ENCODE measurements at regions not wholly inside any gene's neighbourhood (a gene's known extent, or its start where the extent isn't known, plus 50 kb on each side); places are given as distances from the start of the nearest gene placed in this dataset.
"Not testable (repeated sequence)": the region's sequence is repeated elsewhere in the genome, so short reads cannot be mapped to it uniquely, and the experiment has no call there.

DNA sequence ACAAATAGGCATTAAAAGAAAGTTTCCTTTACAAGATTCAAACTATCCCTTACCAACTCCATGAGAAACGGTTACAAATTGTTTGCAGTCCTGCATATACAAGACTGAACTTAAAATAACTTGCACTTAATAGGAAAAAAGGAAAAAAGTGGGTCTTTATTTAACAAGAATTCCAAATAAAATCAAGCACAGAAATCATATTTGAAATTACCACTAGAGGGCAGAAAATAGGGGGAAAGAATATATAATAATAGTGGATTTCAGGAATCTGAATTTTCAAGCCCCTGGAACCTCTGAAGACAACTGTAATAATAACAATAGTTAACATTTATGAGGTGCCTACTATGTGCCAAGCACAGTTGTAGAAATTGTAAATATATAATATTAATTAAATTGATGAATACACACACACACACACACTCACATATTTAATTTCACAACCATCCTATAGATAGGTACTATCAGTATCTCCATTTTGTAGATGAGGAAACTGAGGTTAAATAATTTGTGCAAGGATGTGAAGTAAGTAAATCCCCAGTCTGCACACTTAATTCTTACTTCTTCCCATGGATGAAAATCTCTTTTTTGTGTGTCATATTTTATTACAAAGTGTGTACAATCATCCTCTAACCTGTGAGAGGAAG lies 262.6 kb downstream of the SRGAP2C start:
- H3K9me2 ChIP-seq (ENCODE audit: low read depth, low read length); H3F3A ChIP-seq (ENCODE audit: insufficient read depth, low read length); H3K79me2 ChIP-seq (ENCODE audit: insufficient read depth, low read length); H3K4me2 ChIP-seq (ENCODE audit: low read length); H2AFZ ChIP-seq (ENCODE audit: low read length); H3K4me3 ChIP-seq (ENCODE audit: low read depth, low read length, poor library complexity, severe bottlenecking); H4K20me1 ChIP-seq (ENCODE audit: insufficient read depth, low read length); H3K36me3 ChIP-seq (ENCODE audit: insufficient read depth, low read length); H3K27me3 ChIP-seq (ENCODE audit: insufficient read depth, low read length); H3K9ac ChIP-seq (ENCODE audit: low read length); H3K9me3 ChIP-seq (ENCODE audit: low read length): not testable (repeated sequence)
- Histone ChIP-seq H3K4me1 (ENCODE audit: insufficient read depth, low read length, severe bottlenecking) (peaks cover 16% of the 10 kb centered on the region), H3K27ac (ENCODE audit: low read depth, low read length, poor library complexity, severe bottlenecking) (peak overlapping the region; percentile 55)
- TF ChIP-seq, protein P1, sequence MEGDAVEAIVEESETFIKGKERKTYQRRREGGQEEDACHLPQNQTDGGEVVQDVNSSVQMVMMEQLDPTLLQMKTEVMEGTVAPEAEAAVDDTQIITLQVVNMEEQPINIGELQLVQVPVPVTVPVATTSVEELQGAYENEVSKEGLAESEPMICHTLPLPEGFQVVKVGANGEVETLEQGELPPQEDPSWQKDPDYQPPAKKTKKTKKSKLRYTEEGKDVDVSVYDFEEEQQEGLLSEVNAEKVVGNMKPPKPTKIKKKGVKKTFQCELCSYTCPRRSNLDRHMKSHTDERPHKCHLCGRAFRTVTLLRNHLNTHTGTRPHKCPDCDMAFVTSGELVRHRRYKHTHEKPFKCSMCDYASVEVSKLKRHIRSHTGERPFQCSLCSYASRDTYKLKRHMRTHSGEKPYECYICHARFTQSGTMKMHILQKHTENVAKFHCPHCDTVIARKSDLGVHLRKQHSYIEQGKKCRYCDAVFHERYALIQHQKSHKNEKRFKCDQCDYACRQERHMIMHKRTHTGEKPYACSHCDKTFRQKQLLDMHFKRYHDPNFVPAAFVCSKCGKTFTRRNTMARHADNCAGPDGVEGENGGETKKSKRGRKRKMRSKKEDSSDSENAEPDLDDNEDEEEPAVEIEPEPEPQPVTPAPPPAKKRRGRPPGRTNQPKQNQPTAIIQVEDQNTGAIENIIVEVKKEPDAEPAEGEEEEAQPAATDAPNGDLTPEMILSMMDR (IDR thresholded peaks at IDR 0.05; ENCODE audit: low read length): peak; percentile 58

DNA sequence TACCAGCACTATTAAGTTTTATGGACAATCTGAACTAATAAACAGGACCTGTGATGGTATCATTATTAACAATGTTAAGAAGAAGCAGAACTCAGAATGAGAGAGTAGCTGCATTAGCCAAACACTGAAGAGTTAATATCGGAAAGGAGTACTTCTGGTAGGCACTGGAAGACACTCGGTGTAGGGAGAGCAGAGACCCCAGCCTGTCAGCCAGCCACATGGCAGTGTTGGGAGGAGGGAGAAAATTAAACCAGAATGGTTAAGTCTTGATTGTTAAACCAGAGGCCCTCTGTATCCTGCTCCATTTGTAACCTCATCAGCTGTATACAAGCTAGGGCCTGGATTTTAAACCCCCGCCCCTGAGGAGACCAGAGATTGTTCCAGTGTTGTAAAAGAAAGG lies 263.3 kb downstream of the SRGAP2C start:
- H3K9ac ChIP-seq (ENCODE audit: low read length); H3K79me2 ChIP-seq (ENCODE audit: insufficient read depth, low read length); H3F3A ChIP-seq (ENCODE audit: insufficient read depth, low read length); H3K4me3 ChIP-seq (ENCODE audit: low read depth, low read length, poor library complexity, severe bottlenecking); H2AFZ ChIP-seq (ENCODE audit: low read length); H3K36me3 ChIP-seq (ENCODE audit: insufficient read depth, low read length); H3K9me3 ChIP-seq (ENCODE audit: low read length); H3K9me2 ChIP-seq (ENCODE audit: low read depth, low read length); H3K4me2 ChIP-seq (ENCODE audit: low read length); H3K27me3 ChIP-seq (ENCODE audit: insufficient read depth, low read length); H4K20me1 ChIP-seq (ENCODE audit: insufficient read depth, low read length): not testable (repeated sequence)
- H3K4me1 ChIP-seq (ENCODE audit: insufficient read depth, low read length, severe bottlenecking): peaks cover 16% of the 10 kb centered on the region
- H3K27ac ChIP-seq (ENCODE audit: low read depth, low read length, poor library complexity, severe bottlenecking): peak overlapping the region; percentile 55

DNA sequence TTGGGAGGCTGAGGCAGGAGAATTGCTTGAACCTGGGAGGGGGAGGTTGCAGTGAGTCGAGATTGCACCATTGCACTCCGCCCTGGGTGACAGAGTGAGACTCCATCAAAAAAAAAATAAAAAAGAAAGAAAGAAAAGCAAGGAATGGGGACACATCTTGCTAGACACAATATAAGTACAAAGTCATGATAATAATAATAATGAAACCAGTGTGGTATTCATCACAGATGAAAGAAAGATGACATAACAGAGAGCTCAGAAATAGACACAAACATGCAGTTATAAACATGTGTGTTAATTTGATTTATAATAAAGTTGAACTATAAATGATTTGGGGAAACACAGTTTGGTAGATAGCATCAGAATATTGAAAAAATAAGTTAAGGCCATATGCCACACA lies 264.1 kb downstream of the SRGAP2C start:
- Histone ChIP-seq H3K36me3 (ENCODE audit: insufficient read depth, low read length) (no peaks in the 10 kb centered on the region), H3K4me3 (ENCODE audit: low read depth, low read length, poor library complexity, severe bottlenecking) (no peak overlapping the region), H4K20me1 (ENCODE audit: insufficient read depth, low read length) (no peaks in the 10 kb centered on the region), H3K4me2 (ENCODE audit: low read length) (no peak overlapping the region), H3K27ac (ENCODE audit: low read depth, low read length, poor library complexity, severe bottlenecking) (peak overlapping the region; percentile 55), H3K9me3 (ENCODE audit: low read length) (no peaks in the 10 kb centered on the region), H3F3A (ENCODE audit: insufficient read depth, low read length) (no peaks in the 10 kb centered on the region), H3K9ac (ENCODE audit: low read length) (no peak overlapping the region), H3K4me1 (ENCODE audit: insufficient read depth, low read length, severe bottlenecking) (peaks cover 16% of the 10 kb centered on the region), H2AFZ (ENCODE audit: low read length) (no peak overlapping the region), H3K9me2 (ENCODE audit: low read depth, low read length) (no peaks in the 10 kb centered on the region), H3K79me2 (ENCODE audit: insufficient read depth, low read length) (no peaks in the 10 kb centered on the region), H3K27me3 (ENCODE audit: insufficient read depth, low read length) (no peaks in the 10 kb centered on the region)
- no peak for TF ChIP-seq EZH2 (IDR thresholded peaks at IDR 0.05; ENCODE audit: borderline replicate concordance, low read length)
- TF ChIP-seq, protein P1 (IDR thresholded peaks at IDR 0.05; ENCODE audit: low read length): no peak

DNA sequence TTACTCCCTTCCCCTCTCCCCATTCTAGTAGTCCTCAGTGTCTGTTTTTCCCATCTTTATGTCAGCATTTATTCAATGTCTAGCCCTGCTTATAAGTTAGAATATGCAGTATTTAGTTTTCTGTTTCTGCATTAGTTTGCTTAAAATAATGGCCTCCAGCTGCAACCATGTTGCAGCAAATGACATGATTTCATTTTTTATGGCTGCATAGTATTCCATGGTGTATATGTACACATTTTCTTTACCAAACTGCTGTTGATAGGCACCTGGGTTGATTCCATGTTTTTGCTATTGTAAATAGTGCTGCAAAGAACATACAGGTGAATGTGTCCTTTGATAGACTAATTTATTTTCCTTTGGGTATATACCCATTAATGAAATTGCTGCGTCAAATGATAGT lies 267.7 kb downstream of the SRGAP2C start:
- Histone ChIP-seq H3F3A (ENCODE audit: insufficient read depth, low read length) (0 out of 2 replicates have a peak, but pooled peaks cover 3% of the 10 kb centered on the region), H2AFZ (ENCODE audit: low read length) (no peak overlapping the region), H3K4me1 (ENCODE audit: insufficient read depth, low read length, severe bottlenecking) (peaks cover 45% of the 10 kb centered on the region), H3K9me3 (ENCODE audit: low read length) (no peaks in the 10 kb centered on the region), H3K4me2 (ENCODE audit: low read length) (no peak overlapping the region), H3K9ac (ENCODE audit: low read length) (no peak overlapping the region), H4K20me1 (ENCODE audit: insufficient read depth, low read length) (no peaks in the 10 kb centered on the region), H3K27me3 (ENCODE audit: insufficient read depth, low read length) (no peaks in the 10 kb centered on the region), H3K4me3 (ENCODE audit: low read depth, low read length, poor library complexity, severe bottlenecking) (no peak overlapping the region), H3K27ac (ENCODE audit: low read depth, low read length, poor library complexity, severe bottlenecking) (no peak overlapping the region), H3K79me2 (ENCODE audit: insufficient read depth, low read length) (no peaks in the 10 kb centered on the region), H3K36me3 (ENCODE audit: insufficient read depth, low read length) (no peaks in the 10 kb centered on the region), H3K9me2 (ENCODE audit: low read depth, low read length) (no peaks in the 10 kb centered on the region)
- no peak for TF ChIP-seq EZH2 (IDR thresholded peaks at IDR 0.05; ENCODE audit: borderline replicate concordance, low read length)
- TF ChIP-seq, protein P1 (IDR thresholded peaks at IDR 0.05; ENCODE audit: low read length): no peak

Data from OCI-LY1 (cell line).